CD14-positive monocyte (primary cell): ENCODE measurements at regions not wholly inside any gene's neighbourhood (a gene's known extent, or its start where the extent isn't known, plus 50 kb on each side); places are given as distances from the start of the nearest gene placed in this dataset.

Experiments
- DNase-seq, 3 donors: peaks; one replicate each; pipeline ENCODE4 v3.0.0-alpha.2; 2011 to 2022
- H2AFZ ChIP-seq: 2 replicates; pipeline ENCODE4 v1.6.0; 2012; ENCODE audit warnings: mild to moderate bottlenecking, low read depth, low read length, inconsistent platforms; ENCODE audit not compliant: insufficient read depth, poor library complexity, severe bottlenecking
- H3K27ac ChIP-seq, 2 donors: 1 replicate in 1 of 2; 2 replicates in 1 of 2; pipeline ENCODE4 v1.5.1; 2012 to 2013; ENCODE audit warnings: low read length in 2 of 2, control low read depth in 1 of 2, inconsistent platforms in 1 of 2, low read depth in 1 of 2, mild to moderate bottlenecking in 1 of 2
- H3K27me3 ChIP-seq, 2 donors: one replicate each; pipeline versions ENCODE4 v1.6.0 to v1.6.1; 2011 to 2013; ENCODE audit warnings: low read length in 2 of 2; ENCODE audit not compliant: control insufficient read depth in 2 of 2, insufficient read depth in 2 of 2
- H3K36me3 ChIP-seq, 2 donors: replicated peaks in 1 of 2; 1 replicate in 1 of 2; 2 replicates in 1 of 2; pipeline versions ENCODE4 v1.5.1 to v1.6.1; 2012 to 2013; ENCODE audit warnings: low read length in 2 of 2, control low read depth in 1 of 2, inconsistent platforms in 1 of 2, mild to moderate bottlenecking in 1 of 2; ENCODE audit not compliant: insufficient read depth in 2 of 2, control insufficient read depth in 1 of 2
- H3K4me1 ChIP-seq, 2 donors: 1 replicate in 1 of 2; 2 replicates in 1 of 2; pipeline versions ENCODE4 v1.5.1 to v1.6.1; 2012 to 2013; ENCODE audit warnings: low read length in 2 of 2, control low read depth in 1 of 2, inconsistent platforms in 1 of 2, mild to moderate bottlenecking in 1 of 2, moderate library complexity in 1 of 2; ENCODE audit not compliant: insufficient read depth in 2 of 2, control insufficient read depth in 1 of 2
- H3K4me2 ChIP-seq: replicated peaks from 2 replicates; pipeline ENCODE3; 2012; ENCODE audit warnings: low read length, moderate library complexity, mild to moderate bottlenecking; ENCODE audit not compliant: poor library complexity, severe bottlenecking; ENCODE audit errors: extremely low read depth
- H3K4me3 ChIP-seq, 3 experiments: fragments of 200-600 bp in 1 of 3; sonication (generic) in 1 of 3; replicated peaks in 1 of 3; 1 replicate in 2 of 3; 2 replicates in 1 of 3; pipeline ENCODE4 v1.5.1; 2011 to 2013; ENCODE audit warnings: low read length in 3 of 3, mild to moderate bottlenecking in 3 of 3, control low read depth in 2 of 3, low read depth in 2 of 3, inconsistent platforms in 1 of 3, moderate library complexity in 1 of 3
- H3K79me2 ChIP-seq: 2 replicates; pipeline ENCODE4 v1.6.0; 2012; ENCODE audit warnings: mild to moderate bottlenecking, control low read depth, inconsistent platforms, low read length, moderate library complexity; ENCODE audit not compliant: insufficient read depth
- H3K9ac ChIP-seq: 2 replicates; pipeline ENCODE4 v1.6.0; 2017; ENCODE audit warnings: low read length, mild to moderate bottlenecking; ENCODE audit not compliant: insufficient read depth, poor library complexity, severe bottlenecking
- H3K9me3 ChIP-seq, 2 donors: replicated peaks in 1 of 2; 1 replicate in 1 of 2; 2 replicates in 1 of 2; pipeline versions ENCODE4 v1.5.1 to v1.6.1; 2012 to 2013; ENCODE audit warnings: low read length in 2 of 2, control low read depth in 1 of 2; ENCODE audit not compliant: control insufficient read depth in 1 of 2, insufficient read depth in 1 of 2
- H4K20me1 ChIP-seq: 2 replicates; pipeline ENCODE4 v1.6.0; 2012; ENCODE audit warnings: mild to moderate bottlenecking, low read length, control low read depth, moderate library complexity; ENCODE audit not compliant: insufficient read depth
- H3K27ac Mint-ChIP-seq, 7 donors: one replicate each; pipeline ENCODE4 v1.8.0; 2020; ENCODE audit warnings: mild to moderate bottlenecking in 7 of 7, mixed read lengths in 7 of 7, moderate library complexity in 6 of 7, inconsistent platforms in 2 of 7
- H3K27me3 Mint-ChIP-seq, 3 donors: one replicate each; pipeline ENCODE4 v1.8.0; 2021 to 2022; ENCODE audit warnings: low read depth in 3 of 3, mild to moderate bottlenecking in 3 of 3, mixed read lengths in 3 of 3, moderate library complexity in 3 of 3, inconsistent platforms in 1 of 3
- H3K36me3 Mint-ChIP-seq, 2 donors: one replicate each; pipeline ENCODE4 v1.8.0; 2020; ENCODE audit warnings: mixed read lengths in 2 of 2, inconsistent platforms in 1 of 2, mild to moderate bottlenecking in 1 of 2
- H3K4me1 Mint-ChIP-seq: one replicate; pipeline ENCODE4 v1.8.0; 2020; ENCODE audit warnings: mild to moderate bottlenecking, mixed read lengths
- H3K4me3 Mint-ChIP-seq, 2 donors: one replicate each; pipeline ENCODE4 v1.8.0; 2020; ENCODE audit warnings: mild to moderate bottlenecking in 2 of 2, mixed read lengths in 2 of 2, moderate library complexity in 1 of 2
- H3K9me3 Mint-ChIP-seq, 7 donors: one replicate each; pipeline ENCODE4 v1.8.0; 2020 to 2022; ENCODE audit warnings: mixed read lengths in 7 of 7, mild to moderate bottlenecking in 6 of 7, moderate library complexity in 6 of 7, inconsistent platforms in 2 of 7
- WGBS: methylation state at CpG from one replicate; pipeline ENCODE4 v1.1.5; 2013; ENCODE audit warnings: missing lambda C conversion rate; ENCODE audit not compliant: insufficient coverage; 5-methylcytosine and 5-hydroxymethylcytosine counted together
- intact Hi-C, 2 donors: fragments of 100-400 bp; cut with micrococcal nuclease; formaldehyde crosslinking; loops; one replicate each; pipeline versions ENCODE4 v1.15.0 to v1.15.1; 2023
- TF ChIP-seq, protein P1 (sequence below): fragments of 200-600 bp; IDR thresholded peaks from one replicate; pipeline ENCODE4 v1.8.0; 2022; ENCODE audit warnings: antibody characterized with exemption, mild to moderate bottlenecking

DNA sequence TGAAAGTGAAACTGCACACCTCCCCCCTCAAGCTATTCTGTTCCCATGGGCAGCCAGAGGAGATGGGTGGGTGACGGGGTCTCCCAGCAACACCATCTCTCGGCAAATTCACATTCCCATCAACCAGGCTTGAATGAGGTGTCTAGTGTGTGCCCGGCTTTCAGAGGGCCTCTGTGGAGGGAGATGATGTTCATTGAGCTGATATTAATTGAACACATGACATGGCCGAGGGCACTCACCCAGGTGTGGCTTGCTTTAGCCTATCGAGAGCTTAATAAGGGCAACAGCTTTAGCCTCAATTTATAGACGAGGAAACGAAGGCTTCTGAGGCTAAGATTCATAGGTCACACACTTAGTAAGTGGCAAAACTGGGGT is 288.0 kb downstream of the UACA start:
- no peak for DNase-seq
- H3K27me3 ChIP-seq = no peaks in the 10 kb centered on the region
- H3K9me3 ChIP-seq = no peaks in the 10 kb centered on the region
- no peak overlapping the region for H3K9ac ChIP-seq
- H3K4me1 ChIP-seq = peaks cover 64 to 66% of the 10 kb centered on the region in 2 donors
- H4K20me1 ChIP-seq = no peaks in the 10 kb centered on the region
- H3K4me3 ChIP-seq = peak overlapping the region in 2 of 3 experiments; percentile 16 to 65
- 60% methylated on average over 4 of the region's 7 CpGs for WGBS
- intact Hi-C loops = no loop called here
- H3K4me3 Mint-ChIP-seq = peak overlapping the region; percentile 70 to 79
- no peaks in the 10 kb centered on the region for H3K79me2 ChIP-seq
- H3K27me3 Mint-ChIP-seq = peaks cover 4 to 11% (median 7%) of the 10 kb centered on the region in 3 donors
- H3K36me3 Mint-ChIP-seq = peaks cover 11 to 27% of the 10 kb centered on the region in 2 donors
- peak overlapping the region; percentile 94 to 99 (median 95) for H3K27ac Mint-ChIP-seq
- peaks cover 66% of the 10 kb centered on the region for H3K4me1 Mint-ChIP-seq
- TF ChIP-seq, protein P1, sequence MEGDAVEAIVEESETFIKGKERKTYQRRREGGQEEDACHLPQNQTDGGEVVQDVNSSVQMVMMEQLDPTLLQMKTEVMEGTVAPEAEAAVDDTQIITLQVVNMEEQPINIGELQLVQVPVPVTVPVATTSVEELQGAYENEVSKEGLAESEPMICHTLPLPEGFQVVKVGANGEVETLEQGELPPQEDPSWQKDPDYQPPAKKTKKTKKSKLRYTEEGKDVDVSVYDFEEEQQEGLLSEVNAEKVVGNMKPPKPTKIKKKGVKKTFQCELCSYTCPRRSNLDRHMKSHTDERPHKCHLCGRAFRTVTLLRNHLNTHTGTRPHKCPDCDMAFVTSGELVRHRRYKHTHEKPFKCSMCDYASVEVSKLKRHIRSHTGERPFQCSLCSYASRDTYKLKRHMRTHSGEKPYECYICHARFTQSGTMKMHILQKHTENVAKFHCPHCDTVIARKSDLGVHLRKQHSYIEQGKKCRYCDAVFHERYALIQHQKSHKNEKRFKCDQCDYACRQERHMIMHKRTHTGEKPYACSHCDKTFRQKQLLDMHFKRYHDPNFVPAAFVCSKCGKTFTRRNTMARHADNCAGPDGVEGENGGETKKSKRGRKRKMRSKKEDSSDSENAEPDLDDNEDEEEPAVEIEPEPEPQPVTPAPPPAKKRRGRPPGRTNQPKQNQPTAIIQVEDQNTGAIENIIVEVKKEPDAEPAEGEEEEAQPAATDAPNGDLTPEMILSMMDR = no peak
- H3K4me2 ChIP-seq = peak overlapping the region; percentile 73
- H3K36me3 ChIP-seq = no peaks in the 10 kb centered on the region
- peak overlapping the region; percentile 79 to 94 for H3K27ac ChIP-seq
- H3K9me3 Mint-ChIP-seq = peaks cover 1 to 4% (median 2%) of the 10 kb centered on the region in 7 donors
- H2AFZ ChIP-seq = peak overlapping the region; percentile 23

DNA sequence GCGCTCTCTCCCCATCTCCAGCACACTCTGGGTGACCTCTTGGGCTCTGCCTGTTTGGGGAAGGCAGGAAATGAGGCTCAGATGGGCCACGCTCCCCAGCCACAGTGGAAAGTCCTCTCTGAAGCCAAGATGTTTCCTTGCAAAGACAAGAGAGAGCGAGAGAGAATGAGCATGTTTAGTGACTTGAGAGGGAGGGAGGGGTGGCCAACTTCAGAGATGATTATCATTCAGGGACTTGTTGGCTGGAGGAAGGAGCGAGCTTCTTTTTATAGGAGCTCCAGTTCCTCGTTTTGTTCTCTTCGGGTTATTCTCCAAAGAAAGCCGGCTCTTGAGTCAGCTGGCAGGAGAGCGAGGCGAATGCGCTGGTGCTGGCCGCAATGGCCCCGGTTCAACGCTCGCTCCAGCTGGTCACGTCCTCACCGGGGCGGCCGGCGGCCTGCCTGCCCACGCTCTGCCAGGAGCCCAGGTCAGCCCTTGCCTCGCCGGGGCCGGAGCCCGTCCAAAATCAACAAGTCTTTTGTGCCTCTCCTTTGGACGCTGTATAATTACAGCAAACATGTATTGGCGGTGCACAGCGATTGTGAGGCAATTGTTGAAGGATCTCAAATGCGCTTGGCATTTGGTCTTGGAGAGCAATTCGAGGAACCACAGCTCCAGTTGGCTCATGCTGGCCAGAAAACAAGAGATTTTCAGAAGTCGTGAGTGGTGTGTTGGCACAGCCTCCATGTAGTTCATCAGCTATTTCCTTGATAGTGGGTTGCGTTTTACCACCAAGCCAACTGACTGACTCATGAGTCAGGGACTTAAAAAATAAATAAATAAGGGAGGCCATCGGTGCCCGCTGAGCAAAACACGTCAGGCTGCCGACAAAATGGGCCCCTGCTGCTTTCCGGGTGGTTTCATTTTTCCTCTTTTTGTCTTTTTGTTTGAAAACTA is 288.6 kb downstream of the UACA start:
- peak overlapping the region; percentile 73 for H3K4me2 ChIP-seq
- no peaks in the 10 kb centered on the region for H3K27me3 ChIP-seq
- H3K4me3 ChIP-seq = peak overlapping the region in 2 of 3 experiments; percentile 16 to 65
- H3K27ac ChIP-seq = peak overlapping the region; percentile 79 to 94
- peak overlapping the region; percentile 70 to 79 for H3K4me3 Mint-ChIP-seq
- no peaks in the 10 kb centered on the region for H4K20me1 ChIP-seq
- peaks cover 0 to 4% (median 2%) of the 10 kb centered on the region in 7 donors for H3K9me3 Mint-ChIP-seq
- DNase-seq = peak; percentile 88 to 94 (median 91)
- intact Hi-C loops = loop anchor here in 1 of 2 donors (5.0 kb wide), 1 partner anchor 38 kb away; no protein-coding TSS in a partner anchor
- H3K4me1 ChIP-seq = peaks cover 58 to 60% of the 10 kb centered on the region in 2 donors
- peaks cover 11 to 27% of the 10 kb centered on the region in 2 donors for H3K36me3 Mint-ChIP-seq
- TF ChIP-seq, protein P1 = no peak
- no peaks in the 10 kb centered on the region for H3K9me3 ChIP-seq
- peak overlapping the region; percentile 66 for H2AFZ ChIP-seq
- peak overlapping the region; percentile 65 for H3K9ac ChIP-seq
- no peaks in the 10 kb centered on the region for H3K36me3 ChIP-seq
- no peaks in the 10 kb centered on the region for H3K79me2 ChIP-seq
- H3K27ac Mint-ChIP-seq = peak overlapping the region; percentile 94 to 99 (median 95)
- H3K4me1 Mint-ChIP-seq = peaks cover 63% of the 10 kb centered on the region
- WGBS = 5% methylated on average over 27 of the region's 36 CpGs
- H3K27me3 Mint-ChIP-seq = peaks cover 4 to 16% (median 8%) of the 10 kb centered on the region in 3 donors
